ENCODE measurements at regions not wholly inside any gene's neighbourhood (a gene's known extent, or its start where the extent isn't known, plus 50 kb on each side); places are given as distances from the start of the nearest gene placed in this dataset.

DNA sequence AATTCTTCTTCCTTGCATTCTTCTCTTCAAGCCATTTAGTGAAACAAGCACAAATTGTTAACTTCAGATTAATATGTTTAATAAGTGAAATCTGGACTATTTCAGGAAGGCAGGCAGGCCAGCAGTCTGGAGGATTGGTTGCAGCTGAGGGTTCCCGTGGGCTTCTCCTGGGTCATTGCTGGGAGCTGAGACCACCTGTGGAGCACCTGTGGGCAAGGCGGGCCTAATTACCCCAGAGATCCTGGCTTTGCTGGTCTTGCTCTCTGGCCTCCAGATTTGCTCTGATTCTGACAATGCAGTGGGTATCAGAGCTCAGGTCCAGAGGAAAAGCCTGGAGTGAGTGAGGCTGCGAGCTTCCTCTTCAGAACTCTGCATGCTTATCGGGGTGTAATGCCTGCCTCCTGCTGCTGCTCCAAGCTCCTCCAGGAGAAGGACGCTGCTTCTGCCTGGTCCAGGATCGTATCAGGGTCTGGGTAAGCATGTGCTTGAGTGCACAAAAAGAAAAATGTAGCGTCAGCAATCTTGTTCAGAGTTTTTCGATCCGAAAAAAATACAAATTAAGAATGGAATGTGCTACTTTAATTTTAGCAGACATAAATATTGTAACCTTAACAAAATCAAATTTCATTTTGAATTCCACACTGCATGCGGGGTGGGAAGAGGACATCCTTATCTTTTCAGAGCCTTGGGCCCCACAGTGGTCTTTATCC lies 93.8 kb downstream of the TMEM30B start:
- intact Hi-C loops (cut with DNase I; ENCODE audit: low total_unique reads): no loop called here
- H3K36me3 ChIP-seq: no peaks in the 10 kb centered on the region
- TF ChIP-seq EP300 (IDR thresholded peaks at IDR 0.05; ENCODE audit: low read depth) (no peak), POLR2A (IDR thresholded peaks at IDR 0.05) (no peak), POLR2AphosphoS5 (IDR thresholded peaks at IDR 0.05) (no peak)
- TF ChIP-seq, protein P1, sequence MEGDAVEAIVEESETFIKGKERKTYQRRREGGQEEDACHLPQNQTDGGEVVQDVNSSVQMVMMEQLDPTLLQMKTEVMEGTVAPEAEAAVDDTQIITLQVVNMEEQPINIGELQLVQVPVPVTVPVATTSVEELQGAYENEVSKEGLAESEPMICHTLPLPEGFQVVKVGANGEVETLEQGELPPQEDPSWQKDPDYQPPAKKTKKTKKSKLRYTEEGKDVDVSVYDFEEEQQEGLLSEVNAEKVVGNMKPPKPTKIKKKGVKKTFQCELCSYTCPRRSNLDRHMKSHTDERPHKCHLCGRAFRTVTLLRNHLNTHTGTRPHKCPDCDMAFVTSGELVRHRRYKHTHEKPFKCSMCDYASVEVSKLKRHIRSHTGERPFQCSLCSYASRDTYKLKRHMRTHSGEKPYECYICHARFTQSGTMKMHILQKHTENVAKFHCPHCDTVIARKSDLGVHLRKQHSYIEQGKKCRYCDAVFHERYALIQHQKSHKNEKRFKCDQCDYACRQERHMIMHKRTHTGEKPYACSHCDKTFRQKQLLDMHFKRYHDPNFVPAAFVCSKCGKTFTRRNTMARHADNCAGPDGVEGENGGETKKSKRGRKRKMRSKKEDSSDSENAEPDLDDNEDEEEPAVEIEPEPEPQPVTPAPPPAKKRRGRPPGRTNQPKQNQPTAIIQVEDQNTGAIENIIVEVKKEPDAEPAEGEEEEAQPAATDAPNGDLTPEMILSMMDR (IDR thresholded peaks at IDR 0.05): no peak
- no peak overlapping the region for H3K27ac ChIP-seq
- no peak overlapping the region for H3K4me3 ChIP-seq
- no peaks in the 10 kb centered on the region for H3K9me3 ChIP-seq
- in situ Hi-C loops (cut with MboI; ENCODE audit: low pct_ligation_motif_present in 1 of 4, low pct_unique_long_range_greater_than_20kb in 1 of 4, low sequenced_read_pairs in 3 of 4): no loop called here
- H3K4me1 ChIP-seq: no peaks in the 10 kb centered on the region
- peaks cover 16% of the 10 kb centered on the region for H3K27me3 ChIP-seq
- DNase-seq: no peak
- WGBS, 2 donors (ENCODE audit: low coverage in 1 of 2): 71 to 74% methylated on average over 5 to 10 of the region's 10 CpGs

DNA sequence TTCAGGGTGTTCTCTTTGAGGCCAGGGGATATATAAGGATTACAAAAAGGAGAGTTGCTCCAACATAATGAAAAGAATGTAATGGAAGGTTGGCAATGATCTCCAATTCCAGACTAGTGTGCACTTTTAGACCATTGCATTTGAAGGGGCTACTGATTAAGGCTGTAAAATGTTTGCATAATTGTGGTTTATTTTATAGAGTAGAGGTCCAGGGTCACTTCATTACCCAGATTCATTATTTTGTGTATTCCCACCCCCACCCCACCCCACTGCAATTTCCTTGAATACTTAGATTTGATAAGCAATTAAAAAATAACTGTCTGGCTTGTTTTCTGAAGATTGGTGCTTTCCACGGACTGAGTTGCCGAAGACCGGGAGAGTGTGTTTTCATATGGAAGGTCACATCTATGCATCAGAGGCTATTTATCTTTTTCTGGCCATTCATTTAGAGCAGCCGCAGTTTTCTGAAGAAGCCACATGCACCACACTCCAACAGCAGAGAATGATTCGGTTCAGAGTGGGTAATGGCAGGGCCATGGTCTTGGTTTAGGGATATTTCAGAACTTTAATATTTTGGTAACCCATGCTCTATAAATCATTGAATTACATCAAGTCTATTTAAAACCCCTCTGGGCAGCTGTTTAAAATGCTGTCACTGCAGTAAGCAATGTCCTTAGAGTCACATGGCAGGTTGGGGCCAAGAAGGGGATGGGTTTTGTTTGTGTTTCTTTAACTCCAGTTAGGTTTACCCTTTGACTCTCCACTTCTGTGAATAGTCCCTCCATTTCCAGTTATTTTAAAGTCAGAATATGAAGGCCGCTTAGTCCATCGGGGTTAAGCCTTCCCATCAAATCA lies 94.6 kb downstream of the TMEM30B start:
- intact Hi-C loops (cut with DNase I; ENCODE audit: low total_unique reads): no loop called here
- in situ Hi-C loops (cut with MboI; ENCODE audit: low pct_ligation_motif_present in 1 of 4, low pct_unique_long_range_greater_than_20kb in 1 of 4, low sequenced_read_pairs in 3 of 4): no loop called here
- 80 to 87% methylated on average over 7 of the region's 7 CpGs for WGBS, 2 donors (ENCODE audit: low coverage in 1 of 2)

DNA sequence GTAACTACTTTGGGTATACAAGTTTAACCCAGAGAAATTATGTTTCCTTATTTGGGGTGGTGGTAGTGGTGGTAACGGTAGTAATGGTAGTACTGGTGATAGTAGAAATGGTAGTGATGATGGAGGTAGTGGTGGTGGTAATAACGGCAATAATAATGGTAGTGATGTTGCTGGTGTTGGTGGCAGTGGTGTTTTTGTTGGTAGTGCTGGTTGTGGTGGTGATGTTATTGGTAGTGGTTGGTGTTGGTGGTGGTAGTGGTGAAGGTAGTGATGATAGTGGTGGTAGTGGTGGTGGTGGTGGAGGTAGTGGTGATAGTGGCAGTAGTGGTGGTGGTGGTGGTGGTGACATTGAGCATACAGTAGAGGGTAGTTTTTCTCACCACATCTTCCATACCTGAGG lies 95.6 kb downstream of the TMEM30B start:
- no peak for TF ChIP-seq POLR2AphosphoS5 (IDR thresholded peaks at IDR 0.05)
- no peak for TF ChIP-seq EP300 (IDR thresholded peaks at IDR 0.05; ENCODE audit: low read depth)
- TF ChIP-seq, protein P1 (IDR thresholded peaks at IDR 0.05): no peak
- TF ChIP-seq POLR2A (IDR thresholded peaks at IDR 0.05): no peak
- in situ Hi-C loops (cut with MboI; ENCODE audit: low pct_ligation_motif_present in 1 of 4, low pct_unique_long_range_greater_than_20kb in 1 of 4, low sequenced_read_pairs in 3 of 4) (no loop called here), intact Hi-C loops (cut with DNase I; ENCODE audit: low total_unique reads) (no loop called here)
- WGBS, 2 donors (ENCODE audit: low coverage in 1 of 2): 46 to 58% methylated on average over 2 of the region's 2 CpGs
- Histone ChIP-seq H3K9me3 (no peaks in the 10 kb centered on the region), H3K36me3 (no peaks in the 10 kb centered on the region), H3K4me3 (no peak overlapping the region), H3K27me3 (peaks cover 16% of the 10 kb centered on the region), H3K4me1 (no peaks in the 10 kb centered on the region), H3K27ac (no peak overlapping the region)
- DNase-seq: no peak

More for the DNA sequence above, 94.6 kb downstream of the TMEM30B start:
- Histone ChIP-seq H3K4me3 (no peak overlapping the region), H3K9me3 (no peaks in the 10 kb centered on the region), H3K27me3 (peaks cover 16% of the 10 kb centered on the region), H3K27ac (no peak overlapping the region), H3K4me1 (no peaks in the 10 kb centered on the region), H3K36me3 (no peaks in the 10 kb centered on the region)
- DNase-seq: no peak
- TF ChIP-seq POLR2AphosphoS5 (IDR thresholded peaks at IDR 0.05) (no peak), EP300 (IDR thresholded peaks at IDR 0.05; ENCODE audit: low read depth) (no peak), POLR2A (IDR thresholded peaks at IDR 0.05) (no peak)
- TF ChIP-seq, protein P1 (IDR thresholded peaks at IDR 0.05): no peak

DNA sequence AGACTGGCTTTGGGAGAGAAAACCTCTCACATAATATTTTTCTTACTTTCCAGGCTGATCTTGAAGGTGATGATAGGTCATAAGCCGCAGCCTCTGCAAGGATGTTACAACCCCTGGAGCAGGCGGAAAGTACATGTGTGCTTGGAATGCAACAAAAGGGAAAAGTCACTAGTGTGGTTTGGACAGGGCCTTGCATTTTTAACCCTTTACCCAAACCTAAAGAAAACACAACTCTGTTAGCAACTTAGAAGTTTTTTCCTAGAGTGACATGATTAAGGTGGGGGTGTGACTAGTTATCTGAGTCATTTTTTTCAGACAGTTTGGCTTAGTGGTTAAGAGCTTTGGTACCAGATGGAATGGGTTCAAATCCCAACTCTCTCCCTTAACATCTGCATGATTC lies 97.0 kb downstream of the TMEM30B start:
- intact Hi-C loops (cut with DNase I; ENCODE audit: low total_unique reads): no loop called here
- in situ Hi-C loops (cut with MboI; ENCODE audit: low pct_ligation_motif_present in 1 of 4, low pct_unique_long_range_greater_than_20kb in 1 of 4, low sequenced_read_pairs in 3 of 4): no loop called here

More for the DNA sequence above, 97.0 kb downstream of the TMEM30B start:
- DNase-seq: no peak
- H3K27ac ChIP-seq: no peak overlapping the region
- no peaks in the 10 kb centered on the region for H3K36me3 ChIP-seq
- H3K4me1 ChIP-seq: no peaks in the 10 kb centered on the region
- 87% methylated on average over 2 of the region's 2 CpGs; no CpG with 5 or more reads in 1 of the 2 donors for WGBS, 2 donors (ENCODE audit: low coverage in 1 of 2)
- no peak for TF ChIP-seq POLR2AphosphoS5 (IDR thresholded peaks at IDR 0.05)
- no peak for TF ChIP-seq POLR2A (IDR thresholded peaks at IDR 0.05)
- TF ChIP-seq EP300 (IDR thresholded peaks at IDR 0.05; ENCODE audit: low read depth): no peak
- TF ChIP-seq, protein P1 (IDR thresholded peaks at IDR 0.05): no peak
- no peaks in the 10 kb centered on the region for H3K9me3 ChIP-seq
- H3K27me3 ChIP-seq: peaks cover 5% of the 10 kb centered on the region
- no peak overlapping the region for H3K4me3 ChIP-seq
